ENCODE measurements at regions not wholly inside any gene's neighbourhood (a gene's known extent, or its start where the extent isn't known, plus 50 kb on each side); places are given as distances from the start of the nearest gene placed in this dataset.
A peak's percentile ranks its signal among the peaks of the same experiment; 100 is the strongest.

DNA sequence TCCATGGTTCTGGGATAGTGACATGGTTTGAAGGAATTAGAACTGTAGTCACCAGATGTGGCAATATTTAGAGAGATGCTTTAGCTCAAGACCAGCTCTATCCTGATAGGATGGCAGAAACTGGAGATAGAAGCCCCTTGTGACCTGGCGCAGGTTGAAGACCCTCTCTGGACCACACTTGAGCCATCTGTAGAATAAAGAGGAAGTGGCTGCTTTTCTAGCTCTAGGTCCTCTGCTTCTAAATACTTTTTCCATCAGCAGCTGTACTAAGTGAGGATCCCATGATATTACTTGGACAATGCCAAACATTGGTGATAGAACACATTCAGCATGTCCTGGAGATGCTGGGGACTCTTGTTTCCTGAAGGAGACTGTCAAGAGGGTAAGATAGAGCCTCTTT is 172.6 kb downstream of the PDCD6IP start:
- H3K27ac Mint-ChIP-seq (ENCODE audit: low read depth, unreplicated experiment), result no peak overlapping the region
- TF ChIP-seq, protein P1, sequence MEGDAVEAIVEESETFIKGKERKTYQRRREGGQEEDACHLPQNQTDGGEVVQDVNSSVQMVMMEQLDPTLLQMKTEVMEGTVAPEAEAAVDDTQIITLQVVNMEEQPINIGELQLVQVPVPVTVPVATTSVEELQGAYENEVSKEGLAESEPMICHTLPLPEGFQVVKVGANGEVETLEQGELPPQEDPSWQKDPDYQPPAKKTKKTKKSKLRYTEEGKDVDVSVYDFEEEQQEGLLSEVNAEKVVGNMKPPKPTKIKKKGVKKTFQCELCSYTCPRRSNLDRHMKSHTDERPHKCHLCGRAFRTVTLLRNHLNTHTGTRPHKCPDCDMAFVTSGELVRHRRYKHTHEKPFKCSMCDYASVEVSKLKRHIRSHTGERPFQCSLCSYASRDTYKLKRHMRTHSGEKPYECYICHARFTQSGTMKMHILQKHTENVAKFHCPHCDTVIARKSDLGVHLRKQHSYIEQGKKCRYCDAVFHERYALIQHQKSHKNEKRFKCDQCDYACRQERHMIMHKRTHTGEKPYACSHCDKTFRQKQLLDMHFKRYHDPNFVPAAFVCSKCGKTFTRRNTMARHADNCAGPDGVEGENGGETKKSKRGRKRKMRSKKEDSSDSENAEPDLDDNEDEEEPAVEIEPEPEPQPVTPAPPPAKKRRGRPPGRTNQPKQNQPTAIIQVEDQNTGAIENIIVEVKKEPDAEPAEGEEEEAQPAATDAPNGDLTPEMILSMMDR (IDR thresholded peaks at IDR 0.05; ENCODE audit: unreplicated experiment), result no peak
- ChIA-PET CTCF (interaction anchor here (0.5 to 1.4 kb wide), 3 partner anchors 9 to 713 kb away, joined by 3 to 8 read pairs (median 4); no protein-coding TSS in a partner anchor), POLR2A (no interaction called here)
- no peak for DNase-seq (ENCODE audit: unreplicated experiment)
- intact Hi-C loops (cut with micrococcal nuclease), result no loop called here
- H3K4me1 Mint-ChIP-seq (ENCODE audit: insufficient read depth, unreplicated experiment), result no peaks in the 10 kb centered on the region
- no TSS peak for BruUV-seq (replicated peaks)
- no peak overlapping the region for H3K4me3 Mint-ChIP-seq (ENCODE audit: unreplicated experiment)
- peaks cover 34% of the 10 kb centered on the region for H3K27me3 Mint-ChIP-seq (ENCODE audit: insufficient read depth, unreplicated experiment)
- no peaks in the 10 kb centered on the region for H3K9me3 Mint-ChIP-seq (ENCODE audit: unreplicated experiment)
- H3K36me3 Mint-ChIP-seq (ENCODE audit: insufficient read depth, unreplicated experiment), result no peaks in the 10 kb centered on the region

DNA sequence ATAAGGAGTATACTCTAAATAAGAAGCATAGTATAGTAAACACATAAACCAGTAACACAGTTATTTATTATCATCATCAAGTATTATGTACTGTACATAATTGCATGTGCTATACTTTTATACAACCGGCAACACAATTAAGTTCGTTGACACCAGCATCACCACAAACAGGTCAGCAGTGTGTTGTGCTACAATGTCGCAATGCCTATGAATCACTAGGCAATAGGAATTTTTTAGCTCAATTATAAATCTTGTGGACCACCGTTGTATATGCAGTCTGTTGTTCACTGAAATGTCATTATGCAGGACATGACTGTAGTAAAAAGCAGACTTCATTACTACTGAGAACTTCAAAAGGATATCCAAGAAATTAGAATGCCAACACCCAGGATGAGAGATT is 177.0 kb downstream of the PDCD6IP start:
- H3K4me1 Mint-ChIP-seq (ENCODE audit: insufficient read depth, unreplicated experiment), result no peaks in the 10 kb centered on the region
- no peak overlapping the region for H3K4me3 Mint-ChIP-seq (ENCODE audit: unreplicated experiment)

DNA sequence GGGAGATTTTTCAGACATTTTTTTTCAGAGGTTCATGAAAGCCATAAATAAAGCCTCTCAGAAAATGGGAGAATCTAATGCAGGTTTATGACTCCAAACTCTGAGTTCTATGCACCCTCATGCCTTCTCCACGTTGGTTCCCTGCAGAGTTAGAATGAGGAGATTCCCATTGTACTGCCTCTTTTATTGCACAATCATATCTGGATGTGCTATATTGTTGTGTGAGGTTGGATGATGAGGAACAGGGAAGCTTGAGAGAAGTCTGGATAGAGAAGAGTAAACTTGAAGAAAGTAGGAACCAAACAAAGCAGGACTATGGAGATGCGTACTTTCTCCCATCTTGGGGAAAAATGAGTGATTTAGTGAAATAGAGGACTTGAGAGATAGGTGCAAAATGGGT is 178.8 kb downstream of the PDCD6IP start:
- Mint-ChIP-seq H3K9me3 (ENCODE audit: unreplicated experiment) (no peaks in the 10 kb centered on the region), H3K27ac (ENCODE audit: low read depth, unreplicated experiment) (no peak overlapping the region), H3K4me3 (ENCODE audit: unreplicated experiment) (no peak overlapping the region), H3K4me1 (ENCODE audit: insufficient read depth, unreplicated experiment) (no peaks in the 10 kb centered on the region), H3K36me3 (ENCODE audit: insufficient read depth, unreplicated experiment) (no peaks in the 10 kb centered on the region), H3K27me3 (ENCODE audit: insufficient read depth, unreplicated experiment) (peaks cover 23% of the 10 kb centered on the region)
- intact Hi-C loops (cut with micrococcal nuclease), result no loop called here
- POLR2A ChIA-PET, result no interaction called here
- TF ChIP-seq, protein P1 (IDR thresholded peaks at IDR 0.05; ENCODE audit: unreplicated experiment), result no peak
- BruUV-seq (replicated peaks), result no TSS peak
- CTCF ChIA-PET, result interaction anchor here (1.5 kb wide), 1 partner anchor 706 kb away, joined by 5 read pairs; no protein-coding TSS in a partner anchor
- DNase-seq (ENCODE audit: unreplicated experiment), result no peak

More for the DNA sequence above, 177.0 kb downstream of the PDCD6IP start:
- H3K27ac Mint-ChIP-seq (ENCODE audit: low read depth, unreplicated experiment), result no peak overlapping the region
- TF ChIP-seq, protein P1 (IDR thresholded peaks at IDR 0.05; ENCODE audit: unreplicated experiment), result no peak
- no peaks in the 10 kb centered on the region for H3K9me3 Mint-ChIP-seq (ENCODE audit: unreplicated experiment)
- POLR2A ChIA-PET, result no interaction called here
- peaks cover 23% of the 10 kb centered on the region for H3K27me3 Mint-ChIP-seq (ENCODE audit: insufficient read depth, unreplicated experiment)
- peak; percentile 23 for DNase-seq (ENCODE audit: unreplicated experiment)
- no TSS peak for BruUV-seq (replicated peaks)
- CTCF ChIA-PET, result interaction anchor here (0.6 to 2.0 kb wide), 4 partner anchors 18 to 708 kb away, joined by 3 to 6 read pairs (median 4); no protein-coding TSS in a partner anchor
- intact Hi-C loops (cut with micrococcal nuclease), result no loop called here
- no peaks in the 10 kb centered on the region for H3K36me3 Mint-ChIP-seq (ENCODE audit: insufficient read depth, unreplicated experiment)

DNA sequence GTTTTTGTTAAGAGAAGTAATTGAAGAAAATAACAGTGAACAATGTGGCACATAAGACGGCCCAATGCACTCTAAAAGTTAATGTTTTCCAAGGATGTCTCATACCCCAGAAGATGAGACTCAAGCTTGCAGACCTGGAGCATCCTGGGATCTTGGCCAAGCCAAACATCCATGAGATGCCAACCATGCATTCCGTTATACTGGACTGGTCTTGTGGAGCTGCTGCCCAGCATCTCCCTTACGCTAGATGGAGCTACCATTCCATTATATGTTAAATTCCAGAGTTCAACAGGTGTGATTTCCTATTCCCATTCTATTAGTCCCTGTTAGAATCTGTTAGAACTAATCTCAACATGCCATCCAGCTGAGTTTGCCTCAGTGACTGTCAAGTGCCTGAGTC is 181.8 kb downstream of the PDCD6IP start:
- Mint-ChIP-seq H3K27ac (ENCODE audit: low read depth, unreplicated experiment) (no peak overlapping the region), H3K27me3 (ENCODE audit: insufficient read depth, unreplicated experiment) (peaks cover 40% of the 10 kb centered on the region), H3K9me3 (ENCODE audit: unreplicated experiment) (no peaks in the 10 kb centered on the region), H3K4me1 (ENCODE audit: insufficient read depth, unreplicated experiment) (no peaks in the 10 kb centered on the region), H3K4me3 (ENCODE audit: unreplicated experiment) (no peak overlapping the region), H3K36me3 (ENCODE audit: insufficient read depth, unreplicated experiment) (no peaks in the 10 kb centered on the region)
- BruUV-seq (replicated peaks), result no TSS peak
- TF ChIP-seq, protein P1 (IDR thresholded peaks at IDR 0.05; ENCODE audit: unreplicated experiment), result peak; percentile 60
- DNase-seq (ENCODE audit: unreplicated experiment), result peak; percentile 82
- intact Hi-C loops (cut with micrococcal nuclease), result loop anchor here (1.0 to 10.0 kb wide), 5 partner anchors 97 to 1929 kb away; no protein-coding TSS in a partner anchor
- POLR2A ChIA-PET, result interaction anchor here (0.6 kb wide), 1 partner anchor 770 kb away, joined by 3 read pairs; no protein-coding TSS in a partner anchor
- CTCF ChIA-PET, result interaction anchor here (0.6 to 2.1 kb wide), 33 partner anchors 10 to 1943 kb away, joined by 3 to 43 read pairs (median 4); no protein-coding TSS in a partner anchor
